CD4-positive, alpha-beta memory T cell (primary cell): ENCODE measurements at regions not wholly inside any gene's neighbourhood (a gene's known extent, or its start where the extent isn't known, plus 50 kb on each side); places are given as distances from the start of the nearest gene placed in this dataset.
"Not testable (repeated sequence)": the region's sequence is repeated elsewhere in the genome, so short reads cannot be mapped to it uniquely, and the experiment has no call there.

Experiments used
- CTCF ChIA-PET: fragments of 350-600 bp; sonication (Branson Sonifier 250); formaldehyde crosslinking; loops from one replicate; lab custom pipeline; 2021; ENCODE audit warnings: inconsistent platforms; ENCODE audit not compliant: partially characterized antibody; lab: Charles Lee
- POLR2A ChIA-PET: fragments of 350-600 bp; sonication (Branson Sonifier 250); formaldehyde crosslinking; loops from one replicate; lab custom pipeline; 2021; ENCODE audit not compliant: partially characterized antibody; lab: Charles Lee
- DNase-seq, 5 donors: peaks; one replicate each; pipeline versions ENCODE4 v3.0.0 to v3.0.0-alpha.2; 2020 to 2022; ENCODE audit warnings: mixed read lengths in 1 of 5
- H3K27ac ChIP-seq: one replicate; pipeline ENCODE4 v1.7.0; 2013; ENCODE audit warnings: low read depth, low read length
- H3K27me3 ChIP-seq: 2 replicates; pipeline ENCODE4 v1.7.0; 2013; ENCODE audit warnings: mild to moderate bottlenecking, low read length, moderate library complexity; ENCODE audit not compliant: insufficient read depth
- H3K36me3 ChIP-seq: 2 replicates; pipeline ENCODE4 v1.7.0; 2013; ENCODE audit warnings: mild to moderate bottlenecking, low read length, moderate library complexity; ENCODE audit not compliant: insufficient read depth
- H3K4me1 ChIP-seq: 2 replicates; pipeline ENCODE4 v1.7.0; 2013; ENCODE audit warnings: mild to moderate bottlenecking, low read length, moderate library complexity; ENCODE audit not compliant: insufficient read depth
- H3K4me3 ChIP-seq, 2 donors: one replicate each; pipeline ENCODE4 v1.7.0; 2013; ENCODE audit warnings: low read length in 2 of 2, mild to moderate bottlenecking in 1 of 2
- H3K9me3 ChIP-seq, 2 donors: one replicate each; pipeline ENCODE4 v1.7.0; 2013; ENCODE audit warnings: low read length in 2 of 2, control low read depth in 1 of 2; ENCODE audit not compliant: control insufficient read depth in 1 of 2
- H3K27ac Mint-ChIP-seq, 7 donors: one replicate each; pipeline ENCODE4 v1.8.0; 2020 to 2021; ENCODE audit warnings: mixed read lengths in 7 of 7, mild to moderate bottlenecking in 6 of 7, inconsistent platforms in 3 of 7, moderate library complexity in 3 of 7
- H3K27me3 Mint-ChIP-seq, 2 donors: one replicate each; pipeline ENCODE4 v1.8.0; 2020 to 2021; ENCODE audit warnings: mixed read lengths in 2 of 2
- H3K36me3 Mint-ChIP-seq, 2 donors: one replicate each; pipeline ENCODE4 v1.8.0; 2020 to 2021; ENCODE audit warnings: mixed read lengths in 2 of 2, inconsistent platforms in 1 of 2, mild to moderate bottlenecking in 1 of 2
- H3K4me1 Mint-ChIP-seq, 4 donors: one replicate each; pipeline ENCODE4 v1.8.0; 2020 to 2021; ENCODE audit warnings: mixed read lengths in 4 of 4, mild to moderate bottlenecking in 1 of 4
- H3K4me3 Mint-ChIP-seq, 8 donors: one replicate each; pipeline ENCODE4 v1.8.0; 2020 to 2021; ENCODE audit warnings: mixed read lengths in 8 of 8, mild to moderate bottlenecking in 7 of 8, moderate library complexity in 6 of 8, inconsistent platforms in 3 of 8
- H3K9me3 Mint-ChIP-seq, 8 donors: one replicate each; pipeline ENCODE4 v1.8.0; 2020 to 2021; ENCODE audit warnings: mixed read lengths in 8 of 8, mild to moderate bottlenecking in 5 of 8, inconsistent platforms in 3 of 8, moderate library complexity in 1 of 8
- intact Hi-C: fragments of 100-400 bp; cut with micrococcal nuclease; formaldehyde crosslinking; loops from one replicate; pipeline ENCODE4 v1.15.1; 2023

- H3K36me3 ChIP-seq, result no peaks in the 10 kb centered on the region
- CTCF ChIA-PET, result no interaction called here
These were observed 161.3 kb downstream of the TM2D1 start for GRCh38 chr1:61563611-61564010.

DNA sequence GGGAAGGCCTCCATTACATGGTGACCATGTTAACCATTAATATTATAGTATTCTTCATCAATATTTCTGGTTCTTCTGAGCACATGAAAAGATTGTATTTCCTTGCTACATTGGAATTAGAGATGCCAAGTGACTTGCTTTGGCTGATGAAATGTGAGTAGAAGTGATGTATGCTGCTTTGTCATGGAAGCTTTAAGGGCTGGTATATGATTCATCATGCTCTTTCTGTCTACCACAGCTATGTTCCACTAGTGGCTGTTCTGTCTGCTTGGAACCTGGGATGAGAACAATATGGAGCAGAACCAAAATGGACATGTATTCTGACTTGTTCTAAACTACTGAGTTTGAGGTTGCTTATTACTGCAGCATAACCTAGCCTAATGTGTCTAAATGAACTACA, 163.3 kb downstream of the TM2D1 start:
- intact Hi-C loops, result no loop called here
- no peaks in the 10 kb centered on the region for H3K36me3 ChIP-seq
- no peak overlapping the region for H3K27ac ChIP-seq
- no peak overlapping the region for H3K4me3 ChIP-seq
- no peaks in the 10 kb centered on the region for H3K27me3 ChIP-seq
- DNase-seq, result no peak
- peaks cover 0 to 11% of the 10 kb centered on the region in 2 donors for H3K9me3 ChIP-seq
- POLR2A ChIA-PET, result no interaction called here
- Mint-ChIP-seq H3K4me1 (no peaks in the 10 kb centered on the region), H3K4me3 (no peak overlapping the region), H3K27ac (no peak overlapping the region), H3K9me3 (peaks cover 0 to 15% (median 10%) of the 10 kb centered on the region in 8 donors), H3K27me3 (peaks cover 0 to 5% of the 10 kb centered on the region in 2 donors), H3K36me3 (peaks cover 0 to 9% of the 10 kb centered on the region in 2 donors)
- no peaks in the 10 kb centered on the region for H3K4me1 ChIP-seq
- CTCF ChIA-PET, result no interaction called here

More at GRCh38 chr1:61563611-61564010, 161.3 kb downstream of the TM2D1 start:
- no peaks in the 10 kb centered on the region for H3K27me3 ChIP-seq
- H3K27ac ChIP-seq, result no peak overlapping the region
- Mint-ChIP-seq H3K9me3 (peaks cover 0 to 18% (median 10%) of the 10 kb centered on the region in 8 donors), H3K27me3 (peaks cover 0 to 5% of the 10 kb centered on the region in 2 donors), H3K27ac (no peak overlapping the region), H3K4me1 (no peaks in the 10 kb centered on the region), H3K36me3 (peaks cover 0 to 9% of the 10 kb centered on the region in 2 donors), H3K4me3 (no peak overlapping the region)
- H3K4me1 ChIP-seq, result no peaks in the 10 kb centered on the region
- intact Hi-C loops, result no loop called here
- H3K4me3 ChIP-seq, result no peak overlapping the region
- peaks cover 0 to 11% of the 10 kb centered on the region in 2 donors for H3K9me3 ChIP-seq
- no peak for DNase-seq
- POLR2A ChIA-PET, result no interaction called here

- peaks cover 0 to 9% of the 10 kb centered on the region in 2 donors for H3K27me3 Mint-ChIP-seq
- H3K27ac ChIP-seq, result no peak overlapping the region
- no peak for DNase-seq
- no peaks in the 10 kb centered on the region for H3K4me1 ChIP-seq
- peaks cover 0 to 12% (median 6%) of the 10 kb centered on the region in 8 donors for H3K9me3 Mint-ChIP-seq
- H3K4me1 Mint-ChIP-seq, result no peaks in the 10 kb centered on the region
- ChIA-PET CTCF (no interaction called here), POLR2A (no interaction called here)
- H3K27me3 ChIP-seq, result no peaks in the 10 kb centered on the region
- H3K9me3 ChIP-seq, result peaks cover 0 to under 1% of the 10 kb centered on the region in 2 donors
- H3K4me3 Mint-ChIP-seq, result no peak overlapping the region
- H3K36me3 Mint-ChIP-seq, result peaks cover 0 to 6% of the 10 kb centered on the region in 2 donors
- intact Hi-C loops, result no loop called here
- no peak overlapping the region for H3K4me3 ChIP-seq
- H3K27ac Mint-ChIP-seq, result no peak overlapping the region
- H3K36me3 ChIP-seq, result no peaks in the 10 kb centered on the region
These were observed 164.6 kb downstream of the TM2D1 start for GRCh38 chr1:61560385-61560784.

- intact Hi-C loops, result no loop called here
- Histone ChIP-seq H3K36me3 (no peaks in the 10 kb centered on the region), H3K27ac (no peak overlapping the region), H3K27me3 (no peaks in the 10 kb centered on the region), H3K4me3 (no peak overlapping the region), H3K4me1 (no peaks in the 10 kb centered on the region), H3K9me3 (no peaks in the 10 kb centered on the region)
- Mint-ChIP-seq H3K4me3 (no peak overlapping the region), H3K9me3 (peaks cover 3 to 9% (median 4%) of the 10 kb centered on the region in 8 donors), H3K36me3 (no peaks in the 10 kb centered on the region), H3K27me3 (peaks cover 4 to 16% of the 10 kb centered on the region in 2 donors), H3K27ac (no peak overlapping the region), H3K4me1 (no peaks in the 10 kb centered on the region)
- POLR2A ChIA-PET, result no interaction called here
- CTCF ChIA-PET, result no interaction called here
- DNase-seq, result no peak
These were observed 168.3 kb downstream of the TM2D1 start for GRCh38 chr1:61556631-61557030.

DNA sequence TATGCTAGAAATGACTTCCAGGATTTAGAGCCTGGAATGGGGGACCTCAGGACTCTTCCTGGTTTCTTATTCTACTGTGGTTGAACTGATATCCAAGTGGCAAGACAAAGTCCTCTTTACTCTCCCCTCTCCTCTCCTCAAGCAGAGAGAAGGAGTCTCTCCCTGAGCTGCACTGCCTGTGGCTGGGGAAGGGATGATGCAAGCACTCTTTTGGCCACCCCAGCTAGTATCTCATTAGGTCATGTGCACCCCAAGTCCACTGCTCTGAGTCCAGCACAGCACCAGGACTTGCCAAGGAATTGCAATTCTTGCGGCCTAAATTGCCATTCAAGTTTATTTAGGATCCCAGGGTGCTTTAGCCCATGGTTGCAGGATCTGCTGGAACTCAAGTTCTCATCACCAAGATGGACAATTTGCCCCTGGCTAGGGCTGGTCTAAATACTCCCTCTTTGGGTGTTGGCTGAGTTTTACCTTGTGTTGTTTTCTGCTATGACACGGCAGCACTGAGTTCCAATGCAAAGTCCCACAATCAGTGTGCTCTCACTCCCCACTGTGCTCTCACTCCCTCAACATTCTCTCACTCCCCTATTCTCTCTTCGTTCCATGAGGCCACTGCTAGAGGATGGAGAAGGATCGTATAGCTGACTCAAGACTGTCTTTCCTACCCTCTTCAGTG, 172.2 kb downstream of the TM2D1 start:
- POLR2A ChIA-PET, result no interaction called here
- DNase-seq, result no peak
- H3K4me1 Mint-ChIP-seq, result no peaks in the 10 kb centered on the region
- H3K9me3 ChIP-seq, result no peaks in the 10 kb centered on the region
- H3K36me3 ChIP-seq, result no peaks in the 10 kb centered on the region
- peaks cover 4 to 15% (median 7%) of the 10 kb centered on the region in 8 donors for H3K9me3 Mint-ChIP-seq
- intact Hi-C loops, result no loop called here
- peaks cover 5 to 19% of the 10 kb centered on the region in 2 donors for H3K27me3 Mint-ChIP-seq
- CTCF ChIA-PET, result no interaction called here
- no peak overlapping the region for H3K27ac ChIP-seq
- no peak overlapping the region for H3K4me3 Mint-ChIP-seq
- no peaks in the 10 kb centered on the region for H3K36me3 Mint-ChIP-seq
- no peak overlapping the region for H3K4me3 ChIP-seq
- H3K4me1 ChIP-seq, result no peaks in the 10 kb centered on the region
- H3K27ac Mint-ChIP-seq, result peak overlapping the region in 1 of 7 donors; percentile 1
- H3K27me3 ChIP-seq, result no peaks in the 10 kb centered on the region

DNA sequence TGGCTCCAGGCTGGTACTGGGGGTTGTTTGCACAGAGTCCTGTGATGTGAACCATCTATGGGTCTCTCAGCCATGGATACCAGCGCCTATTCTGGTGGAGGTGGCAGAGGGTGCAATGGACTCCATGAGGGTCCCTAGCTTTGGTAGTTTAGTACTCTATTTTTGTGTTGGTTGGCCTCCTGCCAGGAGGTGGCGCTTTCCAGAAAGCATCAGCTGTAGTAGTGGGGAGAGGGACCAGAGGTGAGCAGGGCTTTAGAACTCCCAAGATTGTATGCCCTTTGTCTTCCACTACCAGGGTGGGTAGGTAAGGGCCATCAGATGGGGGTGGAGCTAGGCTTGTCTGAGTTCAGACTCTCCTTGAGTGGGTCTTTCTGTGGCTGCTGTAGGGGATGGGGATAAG, 177.6 kb downstream of the TM2D1 start:
- DNase-seq, result peak in 1 of 5 donors; percentile 16
- H3K4me3 ChIP-seq, H3K9me3 ChIP-seq, H3K36me3 ChIP-seq, H3K4me3 Mint-ChIP-seq, H3K27ac ChIP-seq, H3K4me1 ChIP-seq, H3K27me3 Mint-ChIP-seq, H3K27ac Mint-ChIP-seq, H3K36me3 Mint-ChIP-seq, H3K27me3 ChIP-seq, H3K4me1 Mint-ChIP-seq, POLR2A ChIA-PET: not testable (repeated sequence)
- H3K9me3 Mint-ChIP-seq, result peaks cover 0 to 16% (median 5%) of the 10 kb centered on the region in 8 donors
- intact Hi-C loops, result loop anchor here (1.0 kb wide), 1 partner anchor 305 kb away; no protein-coding TSS in a partner anchor
- CTCF ChIA-PET, result interaction anchor here (1.3 to 3.4 kb wide), 4 partner anchors 18 to 308 kb away, joined by 3 to 19 read pairs (median 5); no protein-coding TSS in a partner anchor

GRCh38 chr1:61544870-61545269, 180.1 kb downstream of the TM2D1 start:
- H3K27ac Mint-ChIP-seq, POLR2A ChIA-PET: not testable (repeated sequence)
- CTCF ChIA-PET, result interaction anchor here (1.8 to 3.4 kb wide), 2 partner anchors 39 to 307 kb away, joined by 3 to 19 read pairs; no protein-coding TSS in a partner anchor

More at GRCh38 chr1:61544870-61545269, 180.1 kb downstream of the TM2D1 start:
- H3K4me1 Mint-ChIP-seq, H3K36me3 Mint-ChIP-seq, H3K4me3 ChIP-seq, H3K4me1 ChIP-seq, H3K9me3 ChIP-seq, intact Hi-C loops, H3K36me3 ChIP-seq, H3K4me3 Mint-ChIP-seq, H3K27me3 Mint-ChIP-seq, H3K27ac ChIP-seq, H3K27me3 ChIP-seq, DNase-seq: not testable (repeated sequence)
- peaks cover 0 to 11% (median 3%) of the 10 kb centered on the region in 8 donors for H3K9me3 Mint-ChIP-seq
